ENCODE measurements at regions not wholly inside any gene's neighbourhood (a gene's known extent, or its start where the extent isn't known, plus 50 kb on each side); places are given as distances from the start of the nearest gene placed in this dataset.

- intact Hi-C loops (cut with DNase I): no loop called here
- Histone ChIP-seq H3K9me3 (ENCODE audit: control insufficient read depth, low read length) (no peaks in the 10 kb centered on the region), H3K27me3 (ENCODE audit: control insufficient read depth, insufficient read depth) (no peaks in the 10 kb centered on the region), H3K27ac (ENCODE audit: low read length) (no peak overlapping the region), H3K4me3 (ENCODE audit: low read length) (no peak overlapping the region), H3K4me1 (ENCODE audit: control insufficient read depth, insufficient read depth, low read length) (no peaks in the 10 kb centered on the region)
- DNase-seq (no peak), ATAC-seq (no peak)
Observed at GRCh38 chr2:145267451-145267850, 747.5 kb upstream of the ZEB2 start.

GRCh38 chr2:145265244-145265643 lies 745.3 kb upstream of the ZEB2 start:
- Histone ChIP-seq H3K27me3 (ENCODE audit: control insufficient read depth, insufficient read depth) (no peaks in the 10 kb centered on the region), H3K4me3 (ENCODE audit: low read length) (no peak overlapping the region), H3K9me3 (ENCODE audit: control insufficient read depth, low read length) (no peaks in the 10 kb centered on the region), H3K27ac (ENCODE audit: low read length) (no peak overlapping the region), H3K4me1 (ENCODE audit: control insufficient read depth, insufficient read depth, low read length) (no peaks in the 10 kb centered on the region)
- 90% methylated on average over 6 of the region's 6 CpGs for WGBS
- intact Hi-C loops (cut with DNase I): no loop called here
- ATAC-seq: no peak
- DNase-seq: no peak

GRCh38 chr2:145260674-145261073 lies 740.8 kb upstream of the ZEB2 start:
- Histone ChIP-seq H3K9me3 (ENCODE audit: control insufficient read depth, low read length) (no peaks in the 10 kb centered on the region), H3K4me3 (ENCODE audit: low read length) (no peak overlapping the region), H3K4me1 (ENCODE audit: control insufficient read depth, insufficient read depth, low read length) (no peaks in the 10 kb centered on the region), H3K27me3 (ENCODE audit: control insufficient read depth, insufficient read depth) (no peaks in the 10 kb centered on the region), H3K27ac (ENCODE audit: low read length) (no peak overlapping the region)
- DNase-seq (no peak), ATAC-seq (no peak)
- intact Hi-C loops (cut with DNase I): no loop called here
- 92% methylated on average over 2 of the region's 2 CpGs for WGBS

GRCh38 chr2:145260081-145260480 lies 740.2 kb upstream of the ZEB2 start:
- intact Hi-C loops (cut with DNase I): no loop called here
- H3K4me3 ChIP-seq (ENCODE audit: low read length): no peak overlapping the region
- no peaks in the 10 kb centered on the region for H3K4me1 ChIP-seq (ENCODE audit: control insufficient read depth, insufficient read depth, low read length)
- H3K27ac ChIP-seq (ENCODE audit: low read length): no peak overlapping the region
- no peak for DNase-seq
- ATAC-seq: no peak
- no peaks in the 10 kb centered on the region for H3K27me3 ChIP-seq (ENCODE audit: control insufficient read depth, insufficient read depth)
- H3K9me3 ChIP-seq (ENCODE audit: control insufficient read depth, low read length): no peaks in the 10 kb centered on the region

GRCh38 chr2:145258903-145259579 lies 739.1 kb upstream of the ZEB2 start:
- H3K27ac ChIP-seq (ENCODE audit: low read length): no peak overlapping the region
- DNase-seq (no peak), ATAC-seq (no peak)
- no peaks in the 10 kb centered on the region for H3K4me1 ChIP-seq (ENCODE audit: control insufficient read depth, insufficient read depth, low read length)
- WGBS: 87% methylated on average over 5 of the region's 5 CpGs
- H3K9me3 ChIP-seq (ENCODE audit: control insufficient read depth, low read length): no peaks in the 10 kb centered on the region
- no peaks in the 10 kb centered on the region for H3K27me3 ChIP-seq (ENCODE audit: control insufficient read depth, insufficient read depth)
- H3K4me3 ChIP-seq (ENCODE audit: low read length): no peak overlapping the region
- intact Hi-C loops (cut with DNase I): no loop called here

GRCh38 chr2:145257931-145258330 lies 738.0 kb upstream of the ZEB2 start:
- no peak for ATAC-seq
- Histone ChIP-seq H3K9me3 (ENCODE audit: control insufficient read depth, low read length) (no peaks in the 10 kb centered on the region), H3K27me3 (ENCODE audit: control insufficient read depth, insufficient read depth) (no peaks in the 10 kb centered on the region), H3K4me3 (ENCODE audit: low read length) (no peak overlapping the region), H3K4me1 (ENCODE audit: control insufficient read depth, insufficient read depth, low read length) (no peaks in the 10 kb centered on the region), H3K27ac (ENCODE audit: low read length) (no peak overlapping the region)
- intact Hi-C loops (cut with DNase I): no loop called here
- DNase-seq: no peak

- no peaks in the 10 kb centered on the region for H3K4me1 ChIP-seq (ENCODE audit: control insufficient read depth, insufficient read depth, low read length)
- ATAC-seq: no peak
- H3K9me3 ChIP-seq (ENCODE audit: control insufficient read depth, low read length): no peaks in the 10 kb centered on the region
- 44% methylated on average over 1 of the region's 1 CpG for WGBS
- H3K27ac ChIP-seq (ENCODE audit: low read length): no peak overlapping the region
- H3K4me3 ChIP-seq (ENCODE audit: low read length): no peak overlapping the region
- DNase-seq: no peak
- intact Hi-C loops (cut with DNase I): no loop called here
- H3K27me3 ChIP-seq (ENCODE audit: control insufficient read depth, insufficient read depth): no peaks in the 10 kb centered on the region
Observed at GRCh38 chr2:145256551-145256950, 736.6 kb upstream of the ZEB2 start.

GRCh38 chr2:145254291-145254690 lies 734.4 kb upstream of the ZEB2 start:
- H3K4me3 ChIP-seq (ENCODE audit: low read length): no peak overlapping the region
- H3K4me1 ChIP-seq (ENCODE audit: control insufficient read depth, insufficient read depth, low read length): no peaks in the 10 kb centered on the region
- no peak overlapping the region for H3K27ac ChIP-seq (ENCODE audit: low read length)
- ATAC-seq (no peak), DNase-seq (no peak)
- WGBS: 82% methylated on average over 2 of the region's 2 CpGs
- intact Hi-C loops (cut with DNase I): no loop called here
- no peaks in the 10 kb centered on the region for H3K27me3 ChIP-seq (ENCODE audit: control insufficient read depth, insufficient read depth)
- H3K9me3 ChIP-seq (ENCODE audit: control insufficient read depth, low read length): no peaks in the 10 kb centered on the region

- H3K4me1 ChIP-seq (ENCODE audit: control insufficient read depth, insufficient read depth, low read length): no peaks in the 10 kb centered on the region
- H3K4me3 ChIP-seq (ENCODE audit: low read length): no peak overlapping the region
- 92% methylated on average over 1 of the region's 1 CpG for WGBS
- ATAC-seq (no peak), DNase-seq (no peak)
- intact Hi-C loops (cut with DNase I): no loop called here
- no peaks in the 10 kb centered on the region for H3K27me3 ChIP-seq (ENCODE audit: control insufficient read depth, insufficient read depth)
- H3K27ac ChIP-seq (ENCODE audit: low read length): no peak overlapping the region
- no peaks in the 10 kb centered on the region for H3K9me3 ChIP-seq (ENCODE audit: control insufficient read depth, low read length)
Observed at GRCh38 chr2:145253492-145253891, 733.6 kb upstream of the ZEB2 start.

GRCh38 chr2:145245268-145245870 lies 725.5 kb upstream of the ZEB2 start:
- no peak overlapping the region for H3K27ac ChIP-seq (ENCODE audit: low read length)
- no peak for DNase-seq
- H3K9me3 ChIP-seq (ENCODE audit: control insufficient read depth, low read length): no peaks in the 10 kb centered on the region
- no peak overlapping the region for H3K4me3 ChIP-seq (ENCODE audit: low read length)
- intact Hi-C loops (cut with DNase I): no loop called here
- no peaks in the 10 kb centered on the region for H3K27me3 ChIP-seq (ENCODE audit: control insufficient read depth, insufficient read depth)
- H3K4me1 ChIP-seq (ENCODE audit: control insufficient read depth, insufficient read depth, low read length): no peaks in the 10 kb centered on the region
- ATAC-seq: no peak
- 79% methylated on average over 4 of the region's 4 CpGs for WGBS

- H3K4me1 ChIP-seq (ENCODE audit: control insufficient read depth, insufficient read depth, low read length): no peaks in the 10 kb centered on the region
- H3K27ac ChIP-seq (ENCODE audit: low read length): no peak overlapping the region
- DNase-seq (no peak), ATAC-seq (no peak)
- intact Hi-C loops (cut with DNase I): no loop called here
- H3K4me3 ChIP-seq (ENCODE audit: low read length): no peak overlapping the region
- no peaks in the 10 kb centered on the region for H3K27me3 ChIP-seq (ENCODE audit: control insufficient read depth, insufficient read depth)
- no peaks in the 10 kb centered on the region for H3K9me3 ChIP-seq (ENCODE audit: control insufficient read depth, low read length)
- 88% methylated on average over 2 of the region's 2 CpGs for WGBS
Observed at GRCh38 chr2:145235312-145235711, 715.4 kb upstream of the ZEB2 start.

- Histone ChIP-seq H3K4me3 (ENCODE audit: low read length) (no peak overlapping the region), H3K27ac (ENCODE audit: low read length) (no peak overlapping the region), H3K9me3 (ENCODE audit: control insufficient read depth, low read length) (no peaks in the 10 kb centered on the region), H3K4me1 (ENCODE audit: control insufficient read depth, insufficient read depth, low read length) (peaks cover 2% of the 10 kb centered on the region), H3K27me3 (ENCODE audit: control insufficient read depth, insufficient read depth) (no peaks in the 10 kb centered on the region)
- intact Hi-C loops (cut with DNase I): no loop called here
- ATAC-seq: no peak
- DNase-seq: no peak
- 70% methylated on average over 3 of the region's 3 CpGs for WGBS
Observed at GRCh38 chr2:145230546-145230945, 710.6 kb upstream of the ZEB2 start.
